GM19467 (cell line): ENCODE measurements at regions not wholly inside any gene's neighbourhood (a gene's known extent, or its start where the extent isn't known, plus 50 kb on each side); places are given as distances from the start of the nearest gene placed in this dataset.
"Not testable (repeated sequence)": the region's sequence is repeated elsewhere in the genome, so short reads cannot be mapped to it uniquely, and the experiment has no call there.

Source experiments
- ATAC-seq: cut with Tn5 transposase; IDR thresholded peaks from one replicate; pipeline ENCODE4 v1.9.1; 2021; ENCODE audit warnings: mild to moderate bottlenecking, moderate library complexity; ENCODE audit not compliant: unreplicated experiment

GRCh38 chr6:71197267-71197666, 91.3 kb upstream of the OGFRL1 start:
- no peak for ATAC-seq

GRCh38 chr6:71197780-71198179, 90.8 kb upstream of the OGFRL1 start:
- ATAC-seq: no peak

- no peak for ATAC-seq
Observed at GRCh38 chr6:71198908-71199307, 89.7 kb upstream of the OGFRL1 start.

- ATAC-seq: no peak
Observed at GRCh38 chr6:71199736-71200135, 88.9 kb upstream of the OGFRL1 start.

- no peak for ATAC-seq
Observed at GRCh38 chr6:71203206-71203605, 85.4 kb upstream of the OGFRL1 start.

GRCh38 chr6:71204741-71205140, 83.9 kb upstream of the OGFRL1 start:
- ATAC-seq: no peak

GRCh38 chr6:71205336-71205956, 83.2 kb upstream of the OGFRL1 start:
- ATAC-seq: no peak

GRCh38 chr6:71206089-71206488, 82.5 kb upstream of the OGFRL1 start:
- ATAC-seq: no peak

- no peak for ATAC-seq
Observed at GRCh38 chr6:71209206-71209605, 79.4 kb upstream of the OGFRL1 start.

- ATAC-seq: no peak
Observed at GRCh38 chr6:71209626-71210025, 79.0 kb upstream of the OGFRL1 start.

GRCh38 chr6:71211799-71212198, 76.8 kb upstream of the OGFRL1 start:
- ATAC-seq: no peak

- no peak for ATAC-seq
Observed at GRCh38 chr6:71220466-71220865, 68.1 kb upstream of the OGFRL1 start.

- no peak for ATAC-seq
Observed at GRCh38 chr6:71222671-71223070, 65.9 kb upstream of the OGFRL1 start.

- no peak for ATAC-seq
Observed at GRCh38 chr6:71224011-71224410, 64.6 kb upstream of the OGFRL1 start.

GRCh38 chr6:71226151-71226550, 62.5 kb upstream of the OGFRL1 start:
- ATAC-seq: no peak

GRCh38 chr6:71228461-71229041, 60.1 kb upstream of the OGFRL1 start:
- no peak for ATAC-seq

GRCh38 chr6:71229477-71229876, 59.1 kb upstream of the OGFRL1 start:
- ATAC-seq: no peak

GRCh38 chr6:71232890-71233289, 55.7 kb upstream of the OGFRL1 start:
- not testable (repeated sequence) for ATAC-seq

- ATAC-seq: no peak
Observed at GRCh38 chr6:71236926-71237434, 51.6 kb upstream of the OGFRL1 start.

GRCh38 chr6:71238351-71238750, 50.3 kb upstream of the OGFRL1 start:
- no peak for ATAC-seq
